HG02678 (cell line): ENCODE measurements at regions not wholly inside any gene's neighbourhood (a gene's known extent, or its start where the extent isn't known, plus 50 kb on each side); places are given as distances from the start of the nearest gene placed in this dataset.

Experiments
- ATAC-seq: cut with Tn5 transposase; IDR thresholded peaks from one replicate; pipeline ENCODE4 v1.9.1; 2021; ENCODE audit warnings: mild to moderate bottlenecking, moderate library complexity; ENCODE audit not compliant: unreplicated experiment

DNA sequence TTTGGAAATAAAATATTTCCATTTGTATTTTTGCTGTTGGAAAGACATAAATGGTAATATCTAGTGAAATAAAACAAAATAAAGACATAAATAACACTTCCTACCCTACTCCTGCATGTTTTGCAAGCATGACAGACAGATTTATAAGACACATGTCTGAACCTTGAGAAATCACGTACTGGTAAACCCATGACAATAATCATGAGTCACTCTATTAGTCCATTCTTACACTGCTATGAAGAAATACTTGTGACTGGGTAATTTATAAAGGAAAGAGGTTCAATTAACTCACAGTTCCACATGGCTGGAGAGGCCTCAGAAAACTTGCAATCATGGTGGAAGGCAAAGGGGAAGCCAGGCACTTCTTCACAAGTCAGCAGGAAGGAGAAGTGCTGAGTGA is 942.2 kb downstream of the REEP3 start:
- ATAC-seq = no peak

DNA sequence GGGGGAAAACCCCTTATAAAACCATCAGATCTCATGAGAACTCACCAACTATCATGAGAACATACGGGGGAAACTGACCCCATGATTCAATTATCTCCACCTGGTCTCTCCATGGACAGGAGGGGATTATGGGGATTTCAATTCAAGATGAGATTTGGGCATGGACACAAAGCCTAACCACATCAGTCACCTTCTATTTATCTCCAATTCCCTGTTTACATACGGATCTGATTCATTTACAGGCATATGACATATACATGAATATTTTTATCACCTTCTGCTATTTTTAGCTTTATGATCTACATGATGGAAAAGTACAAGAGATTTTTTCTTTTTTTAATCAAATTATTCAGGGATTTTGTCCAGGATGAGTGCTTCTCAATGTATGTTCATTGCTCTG is 944.5 kb downstream of the REEP3 start:
- ATAC-seq = no peak

DNA sequence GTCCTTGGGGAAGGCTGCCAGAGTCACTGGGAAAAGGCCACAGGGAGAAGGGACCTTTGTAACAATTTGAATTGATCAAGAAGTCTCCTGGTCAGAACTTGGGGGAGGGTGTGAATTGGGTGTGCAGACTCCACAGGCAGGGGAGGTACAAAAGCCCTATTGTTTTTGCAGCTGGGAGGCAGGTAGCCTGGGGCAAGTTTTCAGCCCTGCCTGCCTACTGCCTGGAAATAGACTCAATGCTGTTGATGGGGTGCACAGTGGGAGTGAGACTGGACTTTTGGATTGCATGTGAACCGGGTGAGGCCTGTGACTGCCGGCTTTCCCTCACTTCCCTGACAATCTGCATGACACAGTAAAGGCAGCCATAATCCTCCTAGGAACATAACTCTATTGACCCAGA is 947.0 kb downstream of the REEP3 start:
- ATAC-seq = no peak

DNA sequence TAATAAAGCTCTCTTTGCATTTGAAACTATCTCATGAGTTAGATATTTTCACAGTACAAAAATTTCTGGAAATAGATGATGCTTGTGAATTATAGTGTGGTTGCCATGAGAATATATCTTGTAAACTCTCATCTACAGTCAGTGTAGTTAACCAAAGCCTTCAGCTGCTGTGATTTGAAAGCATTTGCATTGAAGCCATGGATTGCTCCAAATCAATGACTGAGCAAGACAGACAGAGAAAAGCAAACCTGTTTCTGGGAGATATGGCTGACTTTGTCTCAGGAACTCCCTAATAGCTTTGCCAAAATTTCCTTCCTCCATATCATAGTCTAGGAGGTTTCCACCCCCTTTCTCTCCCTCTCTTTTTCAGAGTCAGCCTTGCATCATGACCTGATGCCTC is 955.3 kb downstream of the REEP3 start:
- ATAC-seq = no peak

DNA sequence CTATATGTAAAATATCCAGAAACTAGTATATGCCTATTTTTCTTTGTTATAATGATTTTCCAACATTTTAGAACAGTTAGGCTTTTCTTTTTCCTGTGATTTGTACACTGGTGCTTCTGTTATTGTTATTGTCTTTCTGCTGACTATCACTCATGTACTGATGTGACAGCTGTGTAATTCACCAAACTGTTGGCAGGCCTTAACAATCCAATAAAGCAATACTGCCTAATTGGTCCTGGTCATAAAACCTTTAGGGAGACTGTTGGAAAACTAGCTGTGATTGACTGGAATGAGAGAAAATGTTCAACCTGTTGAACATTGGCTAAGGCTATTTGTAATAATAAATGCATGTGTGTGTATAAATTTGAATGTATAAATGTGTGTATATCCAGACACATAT is 956.6 kb downstream of the REEP3 start:
- no peak for ATAC-seq

DNA sequence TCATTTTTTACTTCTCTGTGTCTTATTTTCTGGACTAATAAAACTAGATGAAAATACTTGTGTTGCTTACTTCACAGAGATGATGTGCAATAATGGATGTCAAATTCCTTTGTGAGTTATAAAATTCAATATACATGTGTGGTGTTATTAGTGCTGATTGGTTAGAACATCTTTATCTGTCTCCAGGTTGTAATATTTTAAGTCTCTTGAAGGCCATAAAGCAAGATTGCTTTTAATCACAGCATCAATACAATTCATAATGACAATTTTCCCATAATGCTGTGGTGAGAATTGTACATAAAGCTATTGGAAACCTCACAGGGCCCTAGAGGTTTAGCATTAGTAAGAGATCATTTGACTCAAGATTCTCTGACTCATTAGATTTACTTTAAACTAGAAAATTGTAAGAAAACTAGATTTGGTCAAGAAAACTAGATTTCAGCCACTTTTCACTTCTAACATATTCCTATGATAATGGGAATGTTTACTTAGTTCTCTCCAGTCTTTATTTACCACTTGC is 963.7 kb downstream of the REEP3 start:
- ATAC-seq = no peak

DNA sequence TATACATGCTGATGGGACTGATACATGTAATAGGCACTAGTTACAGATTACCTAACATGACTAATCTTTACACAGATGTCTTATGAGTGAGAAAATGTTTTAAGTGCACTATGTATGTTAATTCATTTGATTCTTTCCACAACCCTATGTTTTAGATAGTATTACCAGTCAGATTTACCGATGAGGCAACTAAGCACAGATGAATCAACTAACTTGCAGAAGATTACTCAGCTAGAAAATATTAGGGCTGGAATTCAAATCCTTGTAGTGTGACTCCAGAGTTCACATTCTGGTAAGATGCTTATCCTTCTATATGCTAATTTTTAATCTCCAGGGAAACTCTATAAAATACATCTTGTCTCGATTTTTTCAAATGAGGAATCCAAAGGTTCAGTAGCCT is 964.9 kb downstream of the REEP3 start:
- ATAC-seq = no peak

DNA sequence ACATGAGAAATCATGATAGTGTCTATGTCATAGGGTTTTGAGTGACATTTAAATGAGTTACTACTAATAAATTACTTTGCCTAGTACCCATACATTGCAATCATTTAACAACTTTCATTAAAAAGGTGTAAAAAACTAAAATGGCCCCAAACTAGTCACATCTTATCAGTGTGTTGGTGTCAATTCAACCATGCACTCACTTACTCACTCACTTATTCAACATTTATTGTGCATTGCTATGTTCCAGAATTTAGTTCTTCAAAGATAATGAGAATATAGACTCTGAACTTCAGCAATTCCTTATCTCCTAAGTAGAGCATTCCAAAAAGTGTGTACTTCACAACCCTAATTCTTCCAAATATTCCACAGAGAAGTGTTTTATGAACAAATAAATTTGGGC is 965.7 kb downstream of the REEP3 start:
- no peak for ATAC-seq

DNA sequence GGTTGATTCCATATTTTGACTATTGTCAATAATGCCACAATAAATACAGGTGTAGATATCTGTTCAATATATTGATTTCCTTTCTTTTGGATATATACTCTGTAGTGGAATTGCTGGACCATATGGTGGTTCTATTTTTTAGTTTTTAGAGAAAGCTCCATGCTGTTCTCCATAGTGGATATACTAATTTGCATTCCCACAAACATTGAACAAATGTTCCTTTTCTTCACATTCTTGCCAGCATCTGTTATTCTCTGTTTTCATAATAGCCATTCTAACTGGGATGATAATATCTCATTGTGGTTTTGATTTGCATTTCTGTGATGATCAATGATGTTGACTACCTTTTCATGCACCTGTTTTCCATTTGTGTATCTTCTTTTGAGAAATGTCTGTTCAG is 973.7 kb downstream of the REEP3 start:
- no peak for ATAC-seq

DNA sequence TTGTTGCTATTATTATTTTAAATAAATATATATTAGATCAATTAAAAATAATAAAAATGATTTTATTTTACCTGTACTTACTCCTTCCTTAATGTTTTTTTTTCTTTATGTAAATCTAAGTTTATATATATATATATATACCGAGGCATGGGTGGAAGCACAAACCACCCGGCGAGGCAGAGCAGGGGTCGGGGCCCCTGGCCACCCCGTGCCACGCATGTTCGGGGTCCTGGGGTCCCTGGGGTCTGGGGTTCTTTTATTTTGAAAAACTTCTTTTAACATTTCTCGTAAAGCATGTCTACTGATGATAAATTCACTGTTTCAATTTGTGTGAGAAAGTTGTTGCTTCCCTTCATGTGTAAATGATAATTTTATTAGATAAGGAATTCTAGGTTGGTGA is 976.1 kb downstream of the REEP3 start:
- no peak for ATAC-seq

DNA sequence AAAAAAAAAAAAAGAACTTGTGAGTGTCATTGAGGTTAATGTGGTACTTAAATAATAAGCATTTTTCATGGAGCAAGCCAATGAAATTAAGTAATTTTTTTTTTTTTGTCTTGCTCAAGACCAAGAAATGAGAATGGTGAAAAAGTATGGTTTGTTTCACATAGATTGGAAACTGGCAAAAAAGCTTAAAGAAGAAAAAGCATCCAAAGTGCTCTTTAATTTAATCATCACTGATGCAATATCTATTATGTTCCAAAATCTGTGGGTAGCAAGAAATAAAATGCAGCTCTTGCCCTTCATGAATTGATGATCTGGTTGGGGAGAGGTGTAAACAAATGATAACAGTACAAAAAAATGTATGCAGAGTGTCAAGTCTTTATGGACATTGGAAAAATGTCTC is 980.6 kb downstream of the REEP3 start:
- no peak for ATAC-seq

DNA sequence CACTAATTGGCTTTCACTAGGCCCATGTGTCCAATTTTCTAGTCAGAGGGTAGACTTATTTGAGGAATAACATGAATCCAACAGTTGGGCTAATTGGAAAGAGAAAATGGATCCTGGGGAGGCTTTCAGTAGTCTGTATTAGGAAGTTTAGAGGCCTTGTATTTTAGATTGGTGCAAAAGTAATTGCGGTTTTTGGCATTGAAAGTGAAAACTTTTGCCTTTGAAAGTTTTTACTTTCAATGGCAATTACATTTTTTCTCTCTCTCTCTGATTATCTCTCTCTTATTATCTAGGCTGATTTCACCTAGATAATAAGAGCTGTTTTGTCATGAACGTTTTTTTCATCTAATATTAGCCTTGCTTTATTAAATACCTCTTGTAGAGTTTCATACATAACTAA is 981.7 kb downstream of the REEP3 start:
- ATAC-seq = no peak

DNA sequence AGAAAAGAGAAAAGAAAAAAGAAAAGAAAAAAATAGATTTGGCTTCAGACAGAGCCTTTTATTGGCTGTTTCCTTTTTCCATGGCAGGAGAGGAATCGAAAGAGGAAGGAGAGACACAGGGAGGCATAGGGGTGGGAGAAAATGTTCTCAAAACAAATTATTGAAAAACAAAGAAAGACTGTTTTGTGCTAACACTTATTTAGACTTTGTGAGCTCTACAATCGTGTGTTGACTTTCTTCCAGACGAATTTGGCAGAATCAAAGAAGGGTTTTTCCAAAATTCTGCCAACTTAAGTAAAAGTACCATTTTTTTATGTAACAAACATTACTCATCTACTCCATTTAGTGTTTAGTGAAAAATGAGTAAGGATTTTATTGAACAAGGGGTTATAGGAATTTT is 982.2 kb downstream of the REEP3 start:
- ATAC-seq = no peak

DNA sequence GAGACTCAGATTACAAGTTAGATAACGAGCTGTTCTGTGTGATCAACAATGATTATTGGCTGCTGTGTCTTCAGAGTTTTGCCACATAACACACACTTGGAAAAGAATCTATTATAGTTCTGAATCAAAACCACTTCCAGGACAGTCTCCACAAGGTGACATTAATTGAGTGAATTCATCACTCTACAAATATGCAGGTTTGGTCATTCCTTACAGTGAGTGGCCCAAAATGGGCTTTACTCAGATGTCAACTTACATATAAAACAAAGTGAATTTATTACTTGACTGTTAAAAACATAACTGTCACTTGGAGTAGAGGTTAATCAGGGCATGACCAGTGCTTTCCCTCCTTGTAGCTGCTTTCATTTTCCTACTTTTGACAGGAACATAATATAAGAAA is 984.3 kb downstream of the REEP3 start:
- no peak for ATAC-seq

DNA sequence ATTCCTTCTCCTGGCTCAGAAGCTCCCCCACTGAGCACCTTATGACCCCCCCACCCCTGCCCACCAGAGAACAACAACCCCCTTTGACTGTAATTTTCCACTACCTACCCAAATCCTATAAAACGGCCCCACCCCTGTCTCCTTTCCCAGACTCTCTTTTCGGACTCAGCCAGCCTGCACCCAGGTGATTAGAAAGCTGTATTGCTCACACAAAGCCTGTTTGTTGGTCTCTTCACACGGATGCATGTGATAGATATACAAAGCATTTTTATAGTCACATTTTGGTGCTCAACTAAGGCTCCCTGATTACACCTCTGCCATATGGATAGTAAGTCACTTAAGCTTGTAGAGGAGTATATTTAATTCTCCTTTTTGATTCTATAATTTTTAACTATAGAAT is 985.8 kb downstream of the REEP3 start:
- ATAC-seq = no peak

DNA sequence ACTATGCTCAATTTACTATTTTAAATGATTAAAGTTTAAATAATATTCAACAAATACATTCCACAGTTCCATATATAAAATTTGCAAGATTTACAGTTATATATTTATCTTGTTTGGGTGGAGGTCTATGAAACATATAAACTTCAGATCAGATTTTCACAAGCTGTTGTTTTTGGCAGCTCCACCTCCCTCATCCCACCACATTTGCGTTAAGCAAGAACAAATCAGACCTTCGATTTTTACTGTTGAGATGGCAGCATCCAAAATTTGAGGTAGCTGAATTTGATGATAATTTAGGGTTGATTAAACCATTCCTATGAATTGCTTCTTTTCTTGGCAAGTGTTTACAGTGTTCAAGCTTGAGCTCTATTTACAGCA is 986.4 kb downstream of the REEP3 start:
- ATAC-seq = no peak

DNA sequence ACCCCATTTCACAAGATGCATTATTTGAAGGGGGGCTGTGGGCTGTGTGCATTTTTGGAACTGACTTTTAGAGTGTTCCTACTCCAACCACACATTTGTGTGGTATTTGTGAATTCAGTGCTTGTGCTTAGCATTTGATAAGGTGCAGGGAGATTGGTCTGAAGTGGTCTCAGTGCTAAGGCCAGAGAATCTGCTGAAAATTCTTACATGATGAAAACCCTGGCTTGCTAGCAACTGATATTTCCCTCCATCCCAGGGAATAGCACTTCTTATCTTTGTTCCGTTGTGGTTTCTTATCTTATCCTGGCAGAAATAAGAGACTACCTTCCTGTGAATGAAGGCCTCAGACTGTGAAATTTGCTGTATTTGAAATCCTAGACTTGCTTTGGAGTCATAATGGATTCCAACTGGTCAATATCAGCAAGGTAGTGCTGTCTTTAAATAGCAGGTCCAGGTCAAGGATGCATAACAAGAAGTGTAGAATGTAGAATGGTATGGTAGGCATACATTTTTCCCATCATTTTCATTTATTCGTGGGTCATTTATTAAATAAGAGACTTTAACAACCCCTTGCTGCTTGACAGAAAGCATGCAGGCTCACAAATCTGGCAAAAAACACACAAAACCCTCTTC is 986.9 kb downstream of the REEP3 start:
- ATAC-seq = no peak

DNA sequence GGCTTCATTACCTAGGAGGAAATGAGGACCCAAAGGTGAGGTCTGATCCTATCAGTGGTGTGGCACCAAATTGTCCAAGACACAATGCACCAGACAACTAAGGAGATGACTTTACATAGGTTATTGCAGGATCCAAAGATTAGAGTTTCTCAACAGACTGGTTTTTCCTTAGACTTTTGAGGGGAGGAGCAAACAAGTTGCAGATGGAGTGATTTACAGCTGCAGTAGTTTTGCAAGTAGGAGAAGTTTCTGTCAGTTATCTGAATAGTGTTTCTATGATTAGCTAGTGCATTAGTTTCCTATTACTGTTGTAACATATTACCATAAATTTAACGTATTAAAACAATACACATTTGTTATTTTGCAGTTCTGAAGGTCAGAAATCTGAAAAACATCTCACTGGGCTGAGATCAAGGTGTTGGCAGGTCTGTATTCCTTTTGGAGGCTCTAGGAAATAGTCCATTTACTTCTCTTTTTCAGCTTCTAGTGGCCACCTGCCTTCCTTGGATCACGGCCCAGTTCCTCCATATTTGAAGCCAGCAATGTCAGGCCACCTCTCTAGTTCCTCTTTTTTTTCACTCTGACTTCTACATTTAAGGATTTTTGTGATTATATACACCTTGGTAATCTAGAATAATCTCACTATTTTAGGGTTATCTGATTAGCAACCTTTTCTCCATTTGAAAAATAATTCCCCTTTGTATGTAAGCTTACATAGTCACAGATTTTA is 994.9 kb downstream of the REEP3 start:
- ATAC-seq = no peak

DNA sequence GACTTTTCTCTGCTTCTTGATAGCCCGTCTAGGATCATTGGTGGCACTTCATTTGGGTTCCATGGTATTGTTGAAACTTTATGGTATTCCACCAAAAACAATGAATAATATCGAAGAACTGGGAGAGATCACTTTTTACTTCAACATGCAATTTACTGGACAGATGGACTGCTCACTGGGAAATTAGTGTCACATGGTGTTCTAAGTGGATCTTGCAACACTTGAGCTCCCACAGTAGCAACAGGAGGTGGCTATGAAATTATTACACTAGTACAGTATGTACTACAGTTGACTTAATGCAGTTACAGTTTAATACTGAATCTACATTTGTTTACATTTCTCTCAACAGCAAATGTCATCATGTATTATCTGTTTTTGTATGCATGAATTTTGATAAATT is 997.3 kb downstream of the REEP3 start:
- ATAC-seq = no peak

DNA sequence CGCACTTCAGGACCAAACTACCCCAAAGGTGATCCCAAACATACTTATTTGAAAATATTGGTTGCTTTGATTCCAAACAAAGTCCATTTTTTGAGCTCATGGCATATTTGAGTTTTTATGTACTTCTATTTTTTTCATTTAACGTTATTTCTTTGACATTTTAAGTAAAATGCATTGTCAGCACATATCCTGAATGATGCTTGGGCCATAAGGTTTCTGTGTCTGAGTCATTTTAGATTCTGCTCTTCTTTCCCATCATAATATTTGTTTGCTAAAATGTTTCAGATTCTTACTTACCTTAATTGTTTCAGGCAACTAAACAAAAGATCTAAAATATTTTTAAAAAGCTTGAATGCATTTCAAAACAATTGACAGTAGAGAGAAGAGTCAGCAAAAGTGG is 998.2 kb downstream of the REEP3 start:
- no peak for ATAC-seq

DNA sequence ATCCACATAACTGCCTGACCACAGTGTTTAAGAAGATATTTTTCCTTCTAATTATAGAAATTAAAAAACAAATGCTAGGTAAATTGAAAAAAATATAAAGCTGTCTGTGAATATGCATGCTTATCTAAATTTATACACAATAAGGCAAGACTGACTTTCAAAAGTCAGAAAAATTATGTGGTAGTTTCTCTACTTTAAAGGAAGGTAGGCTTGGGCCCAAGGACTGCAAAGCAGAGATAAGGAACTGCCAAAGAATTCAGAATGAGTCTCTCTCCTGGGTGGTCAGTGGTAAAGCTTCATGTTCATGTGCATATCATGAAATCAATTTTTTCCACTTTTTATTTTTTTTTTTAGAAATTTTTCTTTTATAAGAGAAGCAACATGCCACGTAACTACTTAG is 998.6 kb downstream of the REEP3 start:
- no peak for ATAC-seq

DNA sequence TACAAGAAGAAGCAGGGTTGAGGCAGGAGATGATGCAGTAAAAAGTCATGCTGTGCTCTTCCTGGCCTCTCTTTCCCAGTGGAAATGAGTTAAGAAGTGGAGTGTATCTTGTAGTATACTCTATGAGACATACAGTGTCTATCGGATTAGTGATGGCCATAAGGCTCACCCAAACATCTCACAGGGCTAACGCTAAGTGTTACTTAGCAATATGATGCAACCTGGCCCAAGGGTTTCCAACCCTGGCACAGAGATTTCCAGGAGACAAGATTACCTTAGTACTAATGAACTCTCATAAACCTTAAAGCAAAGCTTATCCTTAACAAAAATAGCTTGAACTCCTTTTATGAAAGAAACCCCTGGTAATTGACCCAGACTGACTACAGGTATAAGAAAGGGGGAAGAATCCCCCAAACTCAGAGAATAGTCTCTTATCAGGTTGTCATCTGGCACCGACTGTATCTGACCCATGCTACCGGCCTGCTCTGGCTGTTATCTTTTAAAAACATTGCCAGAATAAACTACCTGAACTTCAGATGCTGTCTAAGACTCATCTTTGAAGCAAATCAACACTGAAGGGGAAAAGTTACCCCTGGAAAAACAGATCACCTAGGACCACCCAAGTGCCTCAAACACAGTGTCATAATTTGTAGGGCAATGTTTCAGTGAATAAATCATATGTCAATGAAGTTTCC is 1002.0 kb downstream of the REEP3 start:
- no peak for ATAC-seq
